GM18499 (cell line): ENCODE measurements at regions not wholly inside any gene's neighbourhood (a gene's known extent, or its start where the extent isn't known, plus 50 kb on each side); places are given as distances from the start of the nearest gene placed in this dataset.
"Not testable (repeated sequence)": the region's sequence is repeated elsewhere in the genome, so short reads cannot be mapped to it uniquely, and the experiment has no call there.

Experiments
- ATAC-seq: cut with Tn5 transposase; IDR thresholded peaks from one replicate; pipeline ENCODE4 v1.9.1; 2021; ENCODE audit warnings: moderate number of reproducible peaks; ENCODE audit not compliant: insufficient read depth, unreplicated experiment

DNA sequence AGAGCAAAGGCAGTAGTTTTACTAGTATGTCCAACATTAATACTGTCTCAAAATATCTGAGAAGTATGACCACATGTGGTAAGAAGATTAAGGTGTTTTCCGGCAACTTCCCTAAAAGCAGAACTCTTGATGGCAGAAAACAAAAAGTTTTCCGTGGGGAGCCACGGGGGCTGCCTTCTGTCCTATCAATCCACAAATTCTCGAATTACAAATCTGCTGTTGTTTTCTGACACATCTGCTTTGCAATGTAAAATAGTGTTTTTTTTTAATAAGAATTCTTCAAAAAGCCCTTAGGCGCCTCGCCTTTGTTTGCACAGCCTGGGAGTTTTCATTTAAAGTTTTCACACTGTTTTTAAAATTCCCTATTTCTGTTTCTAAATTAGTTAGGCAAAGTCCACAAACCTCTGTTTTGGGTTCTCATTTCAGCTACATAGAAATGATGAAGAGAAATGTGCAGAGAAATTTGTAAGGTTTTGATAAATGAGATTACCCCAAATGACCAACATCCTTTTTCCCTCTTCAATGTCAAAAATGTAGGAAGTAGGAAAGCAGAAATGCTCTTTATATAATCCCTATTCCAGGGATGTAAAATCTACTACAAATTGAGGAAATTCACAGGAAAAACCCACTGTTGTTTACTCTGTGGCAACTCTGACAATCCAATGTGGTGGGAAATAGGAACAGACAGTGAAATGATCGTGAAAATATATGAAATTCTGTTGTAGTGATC is 385.8 kb downstream of the ZEB2 start:
- ATAC-seq: no peak

DNA sequence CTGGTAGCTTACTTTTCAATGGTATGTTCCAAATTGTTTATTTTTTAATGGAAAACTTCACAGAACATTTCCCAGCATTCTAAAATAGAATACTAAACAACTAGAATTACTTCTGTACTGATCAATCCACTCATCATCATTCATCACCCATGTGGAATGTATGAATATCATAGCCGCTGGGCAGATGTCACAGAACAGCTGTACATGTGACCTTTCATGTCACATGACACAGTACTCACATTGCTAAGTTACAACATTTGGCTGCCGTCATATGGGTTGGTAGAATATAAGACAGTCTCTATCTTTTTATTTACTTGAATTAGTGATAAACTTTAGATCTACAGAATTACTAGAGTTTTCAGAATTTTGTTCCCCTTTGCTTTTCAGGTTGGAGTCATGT is 387.6 kb downstream of the ZEB2 start:
- no peak for ATAC-seq

DNA sequence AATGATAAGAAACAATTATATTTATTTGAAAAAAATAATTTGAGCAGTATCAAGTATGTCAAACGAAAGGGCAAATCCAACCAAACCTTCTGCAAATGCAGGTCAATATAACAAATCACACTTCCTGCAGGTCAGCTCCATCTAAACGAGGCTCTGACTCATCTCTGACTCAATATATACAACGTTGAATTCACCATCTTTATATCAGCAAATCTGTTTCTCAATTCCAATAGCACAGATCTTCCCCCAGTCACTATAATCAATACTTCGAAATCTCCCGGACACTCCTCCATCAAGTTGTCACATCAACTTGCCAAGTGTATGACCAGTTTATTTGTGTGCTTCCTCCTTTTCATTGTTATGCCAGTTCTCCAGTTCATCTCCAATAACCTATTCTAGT is 388.9 kb downstream of the ZEB2 start:
- no peak for ATAC-seq

DNA sequence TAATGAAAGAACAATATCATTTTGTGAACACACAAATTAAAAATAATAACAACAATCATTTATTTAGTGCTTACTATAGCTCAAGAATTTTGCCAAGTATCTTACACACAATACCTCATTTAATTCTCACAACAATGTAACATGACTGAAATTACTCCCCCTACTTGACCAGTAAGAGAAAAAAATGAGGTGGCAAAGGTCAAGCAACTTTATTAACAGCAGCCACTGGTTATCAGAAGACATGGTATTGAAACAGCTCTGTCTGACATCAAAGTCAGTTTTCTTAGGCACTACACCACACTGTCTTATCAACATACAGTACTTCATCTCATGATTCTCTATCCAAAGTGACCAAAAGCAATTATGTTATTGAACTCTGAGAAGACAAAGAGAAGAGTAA is 389.4 kb downstream of the ZEB2 start:
- ATAC-seq: no peak

DNA sequence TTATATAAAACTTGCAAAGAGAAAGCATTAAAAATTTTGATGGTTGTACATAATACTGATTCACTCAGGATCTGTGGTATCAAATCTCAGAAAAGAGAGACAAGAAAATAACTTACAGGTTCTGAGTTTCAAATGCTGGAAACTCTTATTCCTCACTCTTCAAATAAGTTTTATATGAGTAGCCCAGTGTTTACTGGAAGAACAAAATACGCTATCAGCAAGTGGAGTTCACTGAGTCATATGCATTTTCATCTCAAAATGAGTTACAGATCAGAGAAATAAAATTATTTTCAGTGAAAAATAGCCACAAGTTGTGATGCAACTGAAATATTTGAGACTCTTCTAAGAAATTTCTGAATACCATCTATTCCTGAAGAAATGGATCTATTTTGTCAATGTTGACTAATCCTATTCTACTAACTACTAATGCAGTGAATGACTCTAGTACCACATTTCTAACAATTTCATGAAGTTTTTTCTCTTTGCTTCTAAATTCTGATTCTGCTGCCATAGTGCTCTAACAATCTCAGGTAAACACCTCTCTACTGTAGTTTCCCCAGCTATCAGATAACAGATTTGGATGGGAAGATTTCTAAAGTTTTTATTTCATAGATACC is 391.7 kb downstream of the ZEB2 start:
- ATAC-seq: no peak

DNA sequence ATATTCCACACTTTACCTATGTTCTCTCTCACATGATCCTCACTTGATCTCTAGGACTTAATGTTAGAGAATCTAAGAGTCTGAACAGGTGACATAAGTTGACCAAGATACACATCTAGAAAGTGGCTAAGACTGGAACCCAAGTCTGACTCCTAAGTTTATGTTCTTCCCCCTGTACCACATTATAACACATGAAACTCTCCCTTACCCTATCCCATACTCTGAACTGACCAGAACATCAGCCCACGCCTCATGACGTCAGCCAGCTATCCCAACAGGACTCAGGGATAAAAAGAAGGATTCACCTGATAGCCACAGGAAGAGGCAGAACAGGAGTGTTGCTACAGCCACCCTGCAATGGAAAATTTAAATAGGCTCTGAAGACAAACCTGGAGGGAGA is 392.2 kb downstream of the ZEB2 start:
- no peak for ATAC-seq

DNA sequence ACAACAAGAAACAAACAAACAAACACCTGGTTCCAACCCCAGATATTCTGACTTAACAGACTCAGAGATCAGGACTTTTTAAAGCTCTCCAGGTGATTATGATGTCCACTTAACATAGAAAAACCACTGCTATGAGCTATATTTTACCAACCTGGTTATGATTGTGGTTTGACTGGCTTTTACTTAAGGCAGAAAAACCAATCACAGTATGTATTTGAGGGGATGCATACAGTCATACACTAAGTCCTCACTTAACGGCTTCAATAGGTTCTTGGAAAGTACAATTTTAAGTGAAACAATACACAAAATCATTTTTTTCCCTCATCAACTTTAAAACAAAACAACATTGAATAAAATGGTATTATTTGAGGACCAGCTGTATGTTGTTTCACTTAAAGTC is 393.6 kb downstream of the ZEB2 start:
- no peak for ATAC-seq

DNA sequence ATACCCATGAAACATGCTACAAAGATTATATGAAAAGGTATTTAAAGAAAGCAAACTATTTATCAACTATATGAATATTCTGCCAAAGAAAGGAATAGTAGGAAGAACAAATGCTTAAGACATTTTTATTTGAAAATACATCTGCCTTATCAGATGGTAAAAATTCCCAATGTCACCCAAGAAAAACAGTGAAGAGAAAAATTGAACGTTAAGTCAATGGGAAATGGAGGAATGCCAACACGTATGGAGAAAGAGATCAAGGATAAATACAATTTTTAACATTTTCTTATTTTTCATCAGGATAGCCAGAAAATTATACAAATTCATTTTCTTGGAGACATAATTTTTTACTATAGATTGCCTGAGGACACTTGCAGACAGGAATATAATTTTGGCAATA is 394.2 kb downstream of the ZEB2 start:
- no peak for ATAC-seq

DNA sequence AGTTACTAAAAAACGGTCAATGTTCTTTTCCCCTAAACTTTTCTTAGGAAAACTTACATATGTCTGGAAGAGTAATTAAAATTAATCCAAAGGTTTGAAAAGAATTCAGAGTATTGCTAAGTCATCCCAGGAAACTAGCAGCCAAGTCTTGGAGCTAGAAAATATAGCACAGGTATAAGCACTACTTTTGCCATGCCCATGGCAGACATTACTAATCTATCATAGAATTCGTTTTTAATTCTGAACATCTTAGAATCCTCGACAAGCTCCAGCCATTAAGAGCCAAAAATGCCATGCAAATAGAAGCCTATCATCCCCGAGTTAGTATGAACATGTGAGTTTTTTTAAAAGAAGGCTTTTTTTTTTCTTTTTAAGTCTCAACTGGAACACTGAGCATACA is 395.0 kb downstream of the ZEB2 start:
- ATAC-seq: no peak

DNA sequence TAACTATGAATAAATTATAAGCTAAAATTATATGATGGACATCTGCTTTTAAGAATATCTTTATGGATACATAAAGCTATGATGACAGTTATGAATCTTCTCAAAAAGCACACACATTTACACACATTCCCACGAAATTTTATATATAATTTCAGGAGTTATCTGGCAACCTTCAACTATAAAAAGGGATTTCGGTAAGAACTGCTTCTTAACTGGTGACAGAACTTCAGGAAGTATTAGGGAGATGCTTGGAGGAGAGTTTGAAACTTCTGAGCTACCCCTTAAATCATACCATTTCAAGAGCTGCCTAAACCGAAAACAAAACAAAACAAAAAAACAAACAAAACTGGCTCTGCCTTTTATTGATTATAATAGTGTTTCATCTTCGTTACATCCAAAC is 399.4 kb downstream of the ZEB2 start:
- ATAC-seq: no peak

DNA sequence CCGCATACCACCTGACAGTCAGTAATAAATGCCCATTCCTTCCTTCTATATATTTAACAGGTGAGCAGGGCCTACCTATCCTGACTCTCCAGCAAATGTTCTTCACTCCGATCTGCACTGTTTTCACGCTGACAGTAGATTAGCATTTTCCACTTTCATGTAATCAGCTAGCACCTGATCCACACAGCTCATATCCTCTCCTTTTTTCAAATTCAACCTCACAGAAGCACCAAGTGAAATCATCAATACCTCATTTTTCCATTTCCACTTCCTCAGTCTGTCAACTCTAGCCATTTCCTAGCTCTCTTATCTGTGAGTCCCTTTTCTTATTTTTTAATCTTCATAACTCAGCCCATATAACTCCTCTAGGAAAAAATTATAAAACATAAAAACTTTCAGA is 402.8 kb downstream of the ZEB2 start:
- no peak for ATAC-seq

DNA sequence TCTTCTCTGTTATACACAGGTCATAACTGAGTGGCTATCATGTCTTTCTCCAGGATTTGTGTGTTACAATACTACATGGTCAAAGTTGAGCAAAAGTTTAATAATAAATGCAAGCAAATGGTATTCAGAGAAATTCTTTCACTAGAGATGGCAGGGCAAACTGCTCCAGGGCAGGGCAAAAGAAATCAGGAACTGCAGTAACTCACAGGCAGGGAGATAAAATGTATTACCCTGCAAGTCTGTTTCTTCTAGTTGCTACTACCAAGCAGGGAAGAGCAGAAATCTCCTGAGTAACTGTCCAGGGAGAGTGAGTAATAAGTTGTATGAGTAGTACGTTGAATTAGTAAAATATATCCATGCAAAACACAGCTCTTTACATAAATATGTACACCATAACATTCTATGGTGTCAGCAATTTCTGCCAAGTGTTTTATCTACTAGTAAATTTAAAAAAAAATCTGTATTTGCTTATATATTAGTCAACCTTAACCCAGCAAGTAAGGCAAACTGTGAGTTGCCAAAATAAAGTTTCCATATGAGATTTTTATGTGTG is 404.1 kb downstream of the ZEB2 start:
- ATAC-seq: no peak

DNA sequence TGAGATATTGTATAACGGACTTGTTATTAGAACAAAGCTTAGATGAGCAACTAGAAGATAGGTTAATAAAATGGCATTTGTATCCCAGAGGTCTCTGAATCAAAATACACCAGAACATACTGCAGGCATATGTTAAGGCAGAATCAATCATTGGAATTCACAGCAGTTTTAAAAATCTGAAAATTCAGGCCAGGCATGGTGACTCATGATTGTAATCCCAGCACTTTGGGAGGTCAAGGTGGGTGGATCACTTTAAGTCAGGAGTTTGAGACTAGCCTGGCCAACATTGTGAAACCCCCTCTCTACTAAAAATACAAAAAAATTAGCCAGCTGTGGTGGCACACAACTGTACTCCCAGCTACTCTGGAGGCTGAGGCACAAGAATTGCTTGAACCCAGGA is 405.2 kb downstream of the ZEB2 start:
- no peak for ATAC-seq

DNA sequence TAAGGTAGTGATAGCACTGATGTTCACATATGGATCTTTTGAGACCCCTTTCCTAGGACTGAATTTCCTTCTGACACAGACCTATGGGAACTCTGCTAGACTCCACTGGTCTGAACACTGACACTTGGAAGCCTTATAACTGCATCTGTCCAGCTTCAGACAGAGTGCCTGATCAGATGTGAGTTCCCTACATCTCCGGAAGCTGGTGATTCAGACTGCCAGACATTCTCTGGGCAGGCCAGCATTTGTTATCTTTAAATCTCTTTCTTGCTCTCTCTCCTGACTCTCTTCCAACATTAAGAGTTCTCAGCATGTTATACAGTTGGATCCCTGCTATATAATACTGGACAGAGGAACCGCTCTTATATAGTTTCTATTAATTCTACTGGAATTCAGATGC is 408.5 kb downstream of the ZEB2 start:
- no peak for ATAC-seq

DNA sequence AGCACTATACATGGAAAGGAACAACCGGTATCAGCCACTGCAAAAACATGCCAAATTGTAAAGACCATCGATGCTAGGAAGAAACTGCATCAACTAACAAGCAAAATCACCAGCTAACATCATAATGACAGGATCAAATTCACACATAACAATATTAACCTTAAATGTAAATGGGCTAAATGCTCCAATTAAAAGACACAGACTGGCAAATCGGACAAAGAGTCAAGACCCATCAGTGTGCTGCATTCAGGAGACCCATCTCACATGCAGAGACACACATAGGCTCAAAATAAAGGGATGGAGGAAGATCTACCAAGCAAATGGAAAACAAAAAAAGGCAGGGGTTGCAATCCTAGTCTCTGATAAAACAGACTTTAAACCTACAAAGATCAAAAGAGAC is 413.8 kb downstream of the ZEB2 start:
- ATAC-seq: not testable (repeated sequence)

DNA sequence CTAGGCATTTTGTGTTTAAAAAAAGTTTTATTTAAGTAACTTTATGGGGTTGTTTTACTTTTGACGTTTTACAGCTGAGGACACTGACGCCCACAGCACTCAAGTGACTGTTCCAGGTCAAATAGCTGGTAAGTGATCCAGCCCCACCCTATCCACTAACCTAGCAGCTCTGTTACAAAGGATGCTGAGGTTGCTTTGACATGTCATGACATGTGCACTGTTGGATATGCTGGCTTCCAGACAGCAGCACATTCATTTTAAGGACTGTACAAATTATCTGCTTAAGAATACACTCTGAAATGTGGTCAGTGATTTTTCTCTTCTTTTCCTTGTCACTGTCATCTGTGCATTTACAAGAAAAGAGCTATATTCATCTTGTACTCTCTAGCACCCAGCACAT is 417.5 kb downstream of the ZEB2 start:
- no peak for ATAC-seq

DNA sequence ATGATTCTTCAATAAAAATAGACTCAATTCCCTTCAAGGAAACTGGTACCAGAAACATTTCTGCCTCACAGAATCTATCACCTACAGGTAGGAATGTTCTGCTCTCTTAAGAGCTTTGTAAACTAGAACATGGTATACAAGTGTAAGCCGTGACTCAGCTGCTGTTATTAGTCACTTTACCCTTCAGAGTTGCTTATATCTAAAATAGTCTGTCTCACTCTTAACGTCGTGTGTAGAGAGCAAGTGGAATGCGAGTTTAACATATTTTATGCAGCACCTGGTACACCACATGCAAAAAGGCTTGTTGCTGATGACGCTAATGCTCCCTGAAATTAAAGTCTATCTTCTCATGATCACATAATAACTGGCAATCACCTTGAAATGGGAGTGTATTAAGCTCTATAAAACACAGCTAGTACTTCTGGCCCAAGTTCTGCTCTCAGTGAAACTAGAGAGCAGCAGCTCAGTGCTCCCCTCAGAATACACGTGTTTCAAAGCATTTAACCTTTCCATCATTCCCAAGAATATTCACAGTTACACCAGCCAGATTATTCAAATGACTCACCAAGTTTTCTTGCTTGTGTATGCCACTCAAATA is 420.0 kb downstream of the ZEB2 start:
- peak; percentile 52 for ATAC-seq

DNA sequence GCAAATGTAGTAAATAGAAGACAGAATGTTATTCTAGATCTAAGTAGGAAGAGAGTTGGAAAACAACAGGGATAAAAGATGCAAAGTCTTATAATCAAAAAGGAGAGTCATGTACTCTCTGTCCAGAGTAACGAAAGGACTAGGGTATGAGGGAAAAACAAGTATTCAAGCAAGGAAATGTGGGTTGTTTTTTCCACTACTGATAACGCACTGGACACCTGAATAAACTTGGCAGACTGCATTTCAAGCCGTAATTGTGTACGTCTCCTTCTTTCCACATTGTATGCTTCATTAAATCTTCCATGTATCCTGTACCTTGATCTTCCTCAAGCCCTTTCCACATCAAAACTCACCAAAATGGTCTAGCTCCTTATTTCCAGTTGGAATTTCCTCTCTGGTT is 420.6 kb downstream of the ZEB2 start:
- ATAC-seq: no peak

DNA sequence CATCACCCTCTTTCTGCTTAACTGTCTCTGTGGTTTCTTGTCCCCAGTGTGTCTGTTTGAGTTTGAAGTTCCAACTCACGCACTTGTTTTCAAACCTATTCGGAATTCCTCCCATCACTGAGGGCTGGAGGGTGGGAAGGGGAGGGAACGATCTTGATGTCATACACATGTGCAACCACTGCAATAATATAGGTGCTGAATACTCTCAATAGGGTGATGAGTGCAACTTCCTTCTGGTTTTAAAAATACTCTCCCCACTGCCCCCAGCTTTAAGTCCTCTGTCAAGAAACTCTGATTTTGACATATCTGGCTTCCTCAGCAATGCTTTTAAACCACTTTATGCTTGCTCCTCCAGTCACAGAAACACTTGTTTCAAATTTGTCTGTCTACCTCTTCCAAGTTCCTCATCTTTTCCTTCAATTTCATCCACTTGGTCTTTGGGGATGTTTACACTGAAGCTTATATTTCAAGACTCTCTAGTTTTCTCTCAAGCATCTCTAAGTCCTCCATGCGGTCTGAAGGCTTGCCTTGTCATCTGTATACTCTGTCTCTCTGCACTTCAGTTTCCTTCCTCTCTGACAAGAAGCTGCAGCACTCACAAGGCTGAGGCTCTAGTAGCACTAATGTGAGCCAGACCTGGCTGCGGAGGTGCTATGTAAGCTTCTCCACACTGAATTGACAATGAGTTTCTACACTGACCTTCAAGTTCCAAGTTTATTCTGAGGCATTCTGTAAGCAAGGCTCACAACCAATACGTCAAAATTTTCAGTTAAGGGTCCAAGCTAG is 422.3 kb downstream of the ZEB2 start:
- ATAC-seq: no peak

DNA sequence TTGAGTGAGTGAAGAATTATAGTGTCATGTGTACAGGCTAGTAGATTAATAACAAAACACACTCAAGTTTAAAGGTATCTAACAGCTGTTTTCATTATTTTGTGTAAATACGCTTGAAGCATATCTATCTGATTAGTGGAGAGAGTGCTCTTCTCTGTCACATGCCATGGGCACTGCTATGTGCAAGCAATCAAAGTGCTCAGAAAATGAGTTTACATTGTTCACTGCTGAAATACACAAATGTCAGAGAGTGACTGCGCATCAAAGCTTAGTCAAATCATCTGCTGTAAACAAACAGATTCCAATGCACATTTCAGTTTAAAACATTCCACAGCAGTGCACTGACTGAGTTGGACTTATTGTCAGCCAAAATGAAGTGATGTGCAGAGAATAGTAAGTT is 423.4 kb downstream of the ZEB2 start:
- no peak for ATAC-seq
